ENCODE measurements at regions not wholly inside any gene's neighbourhood (a gene's known extent, or its start where the extent isn't known, plus 50 kb on each side); places are given as distances from the start of the nearest gene placed in this dataset.

DNA sequence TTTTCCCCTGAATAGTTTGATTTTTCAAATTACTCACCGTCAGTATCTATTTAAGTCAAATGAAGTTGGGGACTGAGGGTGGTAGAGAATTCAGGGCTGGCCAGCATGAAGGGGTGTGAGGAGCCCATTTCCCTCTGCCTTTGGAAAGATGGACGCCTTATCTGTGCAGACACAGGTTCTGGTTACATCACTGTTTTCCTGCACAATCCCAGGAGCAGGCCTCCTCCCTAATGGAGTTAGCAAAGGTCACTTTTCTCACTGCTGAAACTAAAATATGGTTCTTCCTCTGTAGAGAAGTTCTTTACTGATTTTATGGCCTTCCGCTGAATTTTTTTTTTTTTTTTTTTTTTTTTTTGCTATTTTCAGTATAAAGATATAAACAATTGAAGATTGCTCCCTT is 69.1 kb downstream of the FOXD1 start:
- POLR2A ChIA-PET = no interaction called here
- intact Hi-C loops (cut with micrococcal nuclease) = no loop called here
- TF ChIP-seq, protein P1, sequence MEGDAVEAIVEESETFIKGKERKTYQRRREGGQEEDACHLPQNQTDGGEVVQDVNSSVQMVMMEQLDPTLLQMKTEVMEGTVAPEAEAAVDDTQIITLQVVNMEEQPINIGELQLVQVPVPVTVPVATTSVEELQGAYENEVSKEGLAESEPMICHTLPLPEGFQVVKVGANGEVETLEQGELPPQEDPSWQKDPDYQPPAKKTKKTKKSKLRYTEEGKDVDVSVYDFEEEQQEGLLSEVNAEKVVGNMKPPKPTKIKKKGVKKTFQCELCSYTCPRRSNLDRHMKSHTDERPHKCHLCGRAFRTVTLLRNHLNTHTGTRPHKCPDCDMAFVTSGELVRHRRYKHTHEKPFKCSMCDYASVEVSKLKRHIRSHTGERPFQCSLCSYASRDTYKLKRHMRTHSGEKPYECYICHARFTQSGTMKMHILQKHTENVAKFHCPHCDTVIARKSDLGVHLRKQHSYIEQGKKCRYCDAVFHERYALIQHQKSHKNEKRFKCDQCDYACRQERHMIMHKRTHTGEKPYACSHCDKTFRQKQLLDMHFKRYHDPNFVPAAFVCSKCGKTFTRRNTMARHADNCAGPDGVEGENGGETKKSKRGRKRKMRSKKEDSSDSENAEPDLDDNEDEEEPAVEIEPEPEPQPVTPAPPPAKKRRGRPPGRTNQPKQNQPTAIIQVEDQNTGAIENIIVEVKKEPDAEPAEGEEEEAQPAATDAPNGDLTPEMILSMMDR (IDR thresholded peaks at IDR 0.05) = no peak
- no peak for ATAC-seq (ENCODE audit: low read depth)
- CTCF ChIA-PET = no interaction called here
- no peak overlapping the region for H3K27ac Mint-ChIP-seq
- no peaks in the 10 kb centered on the region for H3K36me3 Mint-ChIP-seq (ENCODE audit: low read depth)
- no peak for DNase-seq
- no peaks in the 10 kb centered on the region for H3K4me1 Mint-ChIP-seq
- no peak overlapping the region for H3K4me3 Mint-ChIP-seq
- H3K27me3 Mint-ChIP-seq = peaks cover 61% of the 10 kb centered on the region
- H3K9me3 Mint-ChIP-seq = peaks cover 10% of the 10 kb centered on the region

DNA sequence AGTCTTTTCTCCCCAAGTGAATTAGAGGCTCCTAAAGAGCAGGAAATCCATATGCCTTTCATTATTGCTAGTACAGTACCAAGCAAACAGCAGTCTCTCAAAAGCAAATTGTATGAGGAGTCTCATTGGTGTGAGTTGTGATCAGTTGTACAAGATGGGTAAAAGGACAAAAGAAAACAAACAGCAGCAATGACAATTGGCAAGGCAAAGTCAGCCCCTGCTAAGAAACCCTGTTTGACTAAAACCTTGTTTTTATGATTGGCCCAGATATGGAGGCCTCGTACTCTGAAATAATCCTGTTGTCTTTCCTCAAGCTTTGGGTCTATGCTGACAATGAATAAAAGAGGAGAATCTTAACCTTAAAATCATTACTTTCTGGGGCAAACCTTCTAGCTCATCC is 69.8 kb downstream of the FOXD1 start:
- intact Hi-C loops (cut with micrococcal nuclease) = no loop called here
- ChIA-PET POLR2A (no interaction called here), CTCF (no interaction called here)

DNA sequence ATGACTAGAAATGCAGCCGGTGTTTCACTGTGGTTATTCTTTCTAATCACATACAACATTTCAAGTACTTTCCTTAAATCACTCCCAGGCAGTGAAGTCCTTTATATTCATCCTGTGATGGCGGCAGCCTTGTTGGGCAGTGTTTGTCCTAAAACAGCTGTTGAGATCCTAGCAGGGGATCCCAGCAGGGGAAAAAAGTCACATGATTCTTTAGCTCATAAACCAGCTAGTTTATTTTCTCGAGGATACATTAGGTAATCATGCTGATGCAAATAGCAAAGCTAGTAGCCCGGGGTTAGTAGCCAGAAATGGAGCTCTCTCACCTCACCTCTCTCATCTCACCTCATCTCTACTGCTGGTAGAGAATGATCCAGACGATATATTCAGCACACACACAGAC is 70.5 kb downstream of the FOXD1 start:
- Mint-ChIP-seq H3K4me1 (no peaks in the 10 kb centered on the region), H3K27me3 (peaks cover 54% of the 10 kb centered on the region), H3K36me3 (ENCODE audit: low read depth) (no peaks in the 10 kb centered on the region), H3K27ac (no peak overlapping the region), H3K4me3 (no peak overlapping the region), H3K9me3 (no peaks in the 10 kb centered on the region)
- POLR2A ChIA-PET = no interaction called here
- intact Hi-C loops (cut with micrococcal nuclease) = no loop called here
- DNase-seq (no peak), ATAC-seq (ENCODE audit: low read depth) (no peak)
- CTCF ChIA-PET = no interaction called here
- TF ChIP-seq, protein P1 (IDR thresholded peaks at IDR 0.05) = no peak

More for the DNA sequence above, 69.8 kb downstream of the FOXD1 start:
- Mint-ChIP-seq H3K36me3 (ENCODE audit: low read depth) (no peaks in the 10 kb centered on the region), H3K9me3 (peaks cover 4% of the 10 kb centered on the region), H3K4me1 (no peaks in the 10 kb centered on the region), H3K27me3 (peaks cover 55% of the 10 kb centered on the region), H3K27ac (no peak overlapping the region), H3K4me3 (no peak overlapping the region)
- DNase-seq (no peak), ATAC-seq (ENCODE audit: low read depth) (no peak)
- TF ChIP-seq, protein P1 (IDR thresholded peaks at IDR 0.05) = no peak

DNA sequence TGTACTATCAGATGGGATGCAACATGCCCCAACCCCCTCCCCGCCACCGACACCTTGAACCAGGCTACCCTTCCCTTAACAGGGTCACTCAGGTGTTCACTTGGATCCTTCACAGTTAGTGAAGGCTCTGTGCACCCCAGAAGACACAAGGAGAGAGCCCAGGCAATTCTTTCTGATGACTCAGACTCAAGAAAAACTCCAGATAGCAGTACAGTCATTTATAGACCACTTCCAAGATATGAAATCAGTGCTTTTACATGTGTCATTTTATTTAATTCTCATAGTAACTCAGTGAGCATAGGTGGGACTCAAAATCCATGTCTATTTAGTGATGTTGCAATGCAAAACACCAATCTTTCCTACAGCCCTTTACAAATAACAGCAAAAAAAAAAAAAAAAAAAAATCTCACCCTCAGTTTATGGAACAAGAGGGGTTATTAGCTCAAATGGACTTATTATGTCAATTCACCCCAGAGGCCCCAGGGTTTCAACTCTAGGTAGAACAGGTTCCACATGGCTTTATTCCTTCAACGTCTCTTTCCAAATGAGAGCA is 71.9 kb downstream of the FOXD1 start:
- intact Hi-C loops (cut with micrococcal nuclease) = no loop called here
- no peaks in the 10 kb centered on the region for H3K4me1 Mint-ChIP-seq
- DNase-seq (no peak), ATAC-seq (ENCODE audit: low read depth) (no peak)
- H3K27me3 Mint-ChIP-seq = peaks cover 54% of the 10 kb centered on the region
- ChIA-PET CTCF (no interaction called here), POLR2A (interaction anchor here (0.6 kb wide), 1 partner anchor 10 kb away, joined by 3 read pairs; no protein-coding TSS in a partner anchor)
- H3K27ac Mint-ChIP-seq = no peak overlapping the region
- no peak overlapping the region for H3K4me3 Mint-ChIP-seq
- H3K36me3 Mint-ChIP-seq (ENCODE audit: low read depth) = no peaks in the 10 kb centered on the region
- no peaks in the 10 kb centered on the region for H3K9me3 Mint-ChIP-seq
- TF ChIP-seq, protein P1 (IDR thresholded peaks at IDR 0.05) = no peak

DNA sequence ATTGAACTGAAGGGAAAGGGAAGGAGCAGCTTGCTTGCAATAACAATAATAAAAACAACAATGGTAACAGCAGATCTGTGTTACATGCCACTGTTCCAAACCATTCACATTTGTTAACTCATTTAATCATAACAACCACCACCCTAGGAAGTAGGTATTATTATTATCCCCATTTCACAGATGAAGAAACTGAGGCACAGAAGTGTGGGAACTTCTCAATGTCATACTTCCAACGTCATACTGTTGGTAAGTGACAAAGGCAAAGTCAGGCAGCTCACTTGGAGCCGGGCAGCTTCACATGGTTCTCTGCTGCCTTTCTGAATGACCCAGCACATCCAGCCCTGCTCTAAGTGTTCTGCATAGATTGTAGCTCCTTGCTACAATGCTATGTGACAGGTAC is 72.6 kb downstream of the FOXD1 start:
- H3K4me1 Mint-ChIP-seq = no peaks in the 10 kb centered on the region
- no peak overlapping the region for H3K4me3 Mint-ChIP-seq
- no peak overlapping the region for H3K27ac Mint-ChIP-seq
- DNase-seq (no peak), ATAC-seq (ENCODE audit: low read depth) (no peak)
- H3K36me3 Mint-ChIP-seq (ENCODE audit: low read depth) = no peaks in the 10 kb centered on the region
- intact Hi-C loops (cut with micrococcal nuclease) = no loop called here
- TF ChIP-seq, protein P1 (IDR thresholded peaks at IDR 0.05) = no peak
- CTCF ChIA-PET = no interaction called here
- POLR2A ChIA-PET = no interaction called here
- no peaks in the 10 kb centered on the region for H3K9me3 Mint-ChIP-seq
- H3K27me3 Mint-ChIP-seq = peaks cover 54% of the 10 kb centered on the region

All from activated B cell treated with CpG ODN at 0.5 μM for 24 hours (primary cell).